OCI-LY7 (cell line): ENCODE measurements at regions not wholly inside any gene's neighbourhood (a gene's known extent, or its start where the extent isn't known, plus 50 kb on each side); places are given as distances from the start of the nearest gene placed in this dataset.

Source experiments
- BruUV-seq: library from RNA; stranded (reverse); fragments of 400-500 nt; replicated peaks from 2 replicates; lab custom pipeline; 2021; lab: Mats Ljungman, UMichigan
- CTCF ChIA-PET: fragments of 300-600 bp; sonication (Branson Sonifier 250); formaldehyde crosslinking; loops from one replicate; lab custom pipeline; 2022; ENCODE audit warnings: antibody characterized with exemption; ENCODE audit not compliant: unreplicated experiment; lab: Charles Lee
- POLR2A ChIA-PET: fragments of 300-600 bp; sonication (Branson Sonifier 250); formaldehyde crosslinking; loops from one replicate; lab custom pipeline; 2022; ENCODE audit warnings: antibody characterized with exemption; lab: Charles Lee
- DNase-seq: peaks from one replicate; pipeline ENCODE4 v3.0.0-alpha.2; 2015; ENCODE audit warnings: low spot score
- H2AFZ ChIP-seq: fragments of 200-600 bp; sonication (generic), shearing (Covaris generic); 2 replicates; pipeline ENCODE4 v1.6.1; 2014; ENCODE audit warnings: mild to moderate bottlenecking, antibody characterized with exemption, low read length, moderate library complexity
- H3K27ac ChIP-seq: fragments of 200-600 bp; sonication (generic); 2 replicates; pipeline ENCODE4 v1.5.1; 2014; ENCODE audit warnings: mixed run types, low read depth, mild to moderate bottlenecking, moderate library complexity, low read length, inconsistent platforms; ENCODE audit not compliant: poor library complexity, severe bottlenecking
- H3K36me3 ChIP-seq: fragments of 200-600 bp; sonication (generic); 2 replicates; pipeline ENCODE4 v1.6.1; 2014; ENCODE audit warnings: mild to moderate bottlenecking, antibody characterized with exemption, low read length, moderate library complexity, mixed read lengths; ENCODE audit not compliant: insufficient read depth
- H3K4me1 ChIP-seq: fragments of 200-600 bp; sonication (generic); 2 replicates; pipeline ENCODE4 v1.5.1; 2014; ENCODE audit warnings: mild to moderate bottlenecking, low read length; ENCODE audit not compliant: insufficient read depth, poor library complexity, severe bottlenecking
- H3K4me2 ChIP-seq: fragments of 200-600 bp; sonication (generic); 2 replicates; pipeline ENCODE4 v1.6.1; 2014; ENCODE audit warnings: mild to moderate bottlenecking, low read length
- H3K4me3 ChIP-seq: fragments of 200-600 bp; sonication (generic); 2 replicates; pipeline ENCODE4 v1.5.1; 2014; ENCODE audit warnings: mild to moderate bottlenecking, low read depth, low read length; ENCODE audit not compliant: poor library complexity, severe bottlenecking
- H3K79me2 ChIP-seq: fragments of 200-600 bp; sonication (generic); 2 replicates; pipeline ENCODE4 v1.6.1; 2016; ENCODE audit warnings: low read depth, mild to moderate bottlenecking, low read length, moderate library complexity, mixed read lengths; ENCODE audit not compliant: insufficient read depth
- H3K9me2 ChIP-seq: fragments of 200-600 bp; sonication (generic); 2 replicates; pipeline ENCODE4 v1.6.1; 2016; ENCODE audit warnings: mild to moderate bottlenecking, low read length, mixed read lengths; ENCODE audit not compliant: insufficient read depth
- H3K9me3 ChIP-seq: fragments of 200-600 bp; sonication (generic); 2 replicates; pipeline ENCODE4 v1.6.1; 2014; ENCODE audit warnings: mild to moderate bottlenecking, mixed run types, low read length, mixed read lengths
- H4K20me1 ChIP-seq: fragments of 200-600 bp; sonication (generic); 2 replicates; pipeline ENCODE4 v1.6.1; 2014; ENCODE audit warnings: mild to moderate bottlenecking, antibody characterized with exemption, low read length, moderate library complexity, mixed read lengths; ENCODE audit not compliant: insufficient read depth
- CTCF ChIP-seq: fragments of 200-600 bp; sonication (generic); conservative IDR thresholded peaks from 2 replicates; pipeline ENCODE4 v1.5.1; 2014; ENCODE audit warnings: mild to moderate bottlenecking, antibody characterized with exemption, low read length, moderate library complexity, mixed read lengths
- EZH2phosphoT487 ChIP-seq: fragments of 200-600 bp; sonication (generic); IDR thresholded peaks from 2 replicates; pipeline ENCODE4 v1.6.1; 2018; ENCODE audit warnings: low read depth, borderline replicate concordance, mild to moderate bottlenecking, mixed run types, antibody characterized with exemption, low read length, moderate library complexity, mixed read lengths
- intact Hi-C: fragments of 100-400 bp; cut with micrococcal nuclease; formaldehyde crosslinking; loops from one replicate; pipeline ENCODE4 v1.10.0; 2022; ENCODE audit not compliant: unreplicated experiment

GRCh38 chr1:212219679-212220463 is 65.3 kb upstream of the PPP2R5A start:
- Histone ChIP-seq H3K4me2 (no peak overlapping the region), H3K79me2 (no peaks in the 10 kb centered on the region), H3K27ac (no peak overlapping the region), H2AFZ (no peak overlapping the region), H3K9me3 (no peaks in the 10 kb centered on the region), H3K9me2 (no peaks in the 10 kb centered on the region), H3K4me1 (peaks cover 8% of the 10 kb centered on the region), H4K20me1 (no peaks in the 10 kb centered on the region), H3K36me3 (no peaks in the 10 kb centered on the region), H3K4me3 (no peak overlapping the region)
- intact Hi-C loops = no loop called here
- no TSS peak for BruUV-seq
- ChIA-PET POLR2A (no interaction called here), CTCF (no interaction called here)
- DNase-seq = no peak
- no peak for TF ChIP-seq EZH2phosphoT487
- no peak for TF ChIP-seq CTCF

DNA sequence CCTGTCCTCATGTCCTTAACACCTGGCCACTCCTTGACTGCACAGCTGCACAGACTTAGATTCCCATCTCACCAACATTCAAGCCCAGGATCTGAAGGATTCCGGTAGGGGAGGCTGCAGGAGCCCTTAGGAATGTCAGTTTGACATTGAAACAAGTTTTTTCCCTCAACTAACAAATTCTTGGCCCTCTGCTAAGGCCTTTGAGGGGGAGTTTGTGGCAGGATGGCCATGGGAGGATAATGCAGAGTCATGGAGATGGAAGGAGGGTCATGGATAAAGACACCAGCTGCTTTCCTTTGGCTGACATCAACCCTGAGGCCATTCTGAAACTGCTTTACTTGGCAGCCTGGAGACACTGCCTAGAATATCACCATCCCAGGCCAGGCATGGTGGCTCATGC is 63.4 kb upstream of the PPP2R5A start:
- no peaks in the 10 kb centered on the region for H3K9me2 ChIP-seq
- no TSS peak for BruUV-seq
- H3K36me3 ChIP-seq = no peaks in the 10 kb centered on the region
- TF ChIP-seq CTCF = no peak
- no peak for TF ChIP-seq EZH2phosphoT487
- intact Hi-C loops = no loop called here
- no peak overlapping the region for H3K4me2 ChIP-seq
- H3K9me3 ChIP-seq = no peaks in the 10 kb centered on the region
- ChIA-PET CTCF (no interaction called here), POLR2A (interaction anchor here (0.7 kb wide), 1 partner anchor 465 kb away, joined by 3 read pairs; no protein-coding TSS in a partner anchor)
- no peak for DNase-seq
- no peaks in the 10 kb centered on the region for H4K20me1 ChIP-seq
- H2AFZ ChIP-seq = no peak overlapping the region
- peaks cover 8% of the 10 kb centered on the region for H3K4me1 ChIP-seq
- H3K79me2 ChIP-seq = no peaks in the 10 kb centered on the region
- no peak overlapping the region for H3K4me3 ChIP-seq
- no peak overlapping the region for H3K27ac ChIP-seq

- intact Hi-C loops = no loop called here
- ChIA-PET CTCF (no interaction called here), POLR2A (no interaction called here)
Measured at GRCh38 chr1:212224102-212224501, 61.1 kb upstream of the PPP2R5A start.

More at GRCh38 chr1:212224102-212224501, 61.1 kb upstream of the PPP2R5A start:
- Histone ChIP-seq H3K9me2 (no peaks in the 10 kb centered on the region), H3K36me3 (no peaks in the 10 kb centered on the region), H3K4me2 (no peak overlapping the region), H3K4me1 (peaks cover 2% of the 10 kb centered on the region), H4K20me1 (no peaks in the 10 kb centered on the region), H3K79me2 (no peaks in the 10 kb centered on the region), H3K27ac (no peak overlapping the region), H3K4me3 (no peak overlapping the region), H2AFZ (no peak overlapping the region), H3K9me3 (no peaks in the 10 kb centered on the region)
- DNase-seq = no peak
- no peak for TF ChIP-seq CTCF
- no peak for TF ChIP-seq EZH2phosphoT487
- no TSS peak for BruUV-seq
